Tibial artery (tissue), 4 donors: ENCODE measurements at regions not wholly inside any gene's neighbourhood (a gene's known extent, or its start where the extent isn't known, plus 50 kb on each side); places are given as distances from the start of the nearest gene placed in this dataset.

ENCODE experiments used
- DNase-seq, 2 donors: peaks; one replicate each; pipeline ENCODE4 v3.0.0-alpha.2; 2019
- H3K27ac ChIP-seq, 2 donors: fragments of 200-600 bp; sonication (generic) in 1 of 2; 1 replicate in 1 of 2; 2 replicates in 1 of 2; pipeline ENCODE4 v1.5.1; 2018 to 2019; ENCODE audit warnings: mild to moderate bottlenecking in 1 of 2
- H3K27me3 ChIP-seq, 2 donors: fragments of 200-600 bp; sonication (generic) in 1 of 2; one replicate each; pipeline versions ENCODE4 v1.5.1 to v1.6.0; 2016 to 2019
- H3K36me3 ChIP-seq, 3 donors: fragments of 200-600 bp; sonication (generic) in 2 of 3; one replicate each; pipeline ENCODE4 v1.5.1; 2016 to 2019; ENCODE audit warnings: mild to moderate bottlenecking in 2 of 3
- H3K4me1 ChIP-seq, 4 donors: fragments of 200-600 bp; sonication (generic) in 2 of 4; 1 replicate in 3 of 4; 2 replicates in 1 of 4; pipeline ENCODE4 v1.5.1; 2016 to 2019
- H3K4me3 ChIP-seq, 2 donors: fragments of 200-600 bp; sonication (generic) in 1 of 2; 1 replicate in 1 of 2; 2 replicates in 1 of 2; pipeline ENCODE4 v1.5.1; 2018 to 2019; ENCODE audit warnings: mild to moderate bottlenecking in 2 of 2
- H3K9me3 ChIP-seq, 3 donors: fragments of 200-600 bp; sonication (generic) in 1 of 3; one replicate each; pipeline ENCODE4 v1.5.1; 2016 to 2019
- CTCF ChIP-seq, 2 experiments: fragments of 200-600 bp in 1 of 2; fragments of 450-650 bp in 1 of 2; IDR thresholded peaks; one replicate each; pipeline ENCODE4 v1.5.1; 2017 to 2019; ENCODE audit warnings: antibody characterized with exemption in 2 of 2, mild to moderate bottlenecking in 1 of 2, moderate library complexity in 1 of 2
- intact Hi-C: fragments of 100-400 bp; cut with DNase I; formaldehyde crosslinking; loops from one replicate; pipeline ENCODE4 v1.15.0; 2023; ENCODE audit warnings: low total_unique reads

DNA sequence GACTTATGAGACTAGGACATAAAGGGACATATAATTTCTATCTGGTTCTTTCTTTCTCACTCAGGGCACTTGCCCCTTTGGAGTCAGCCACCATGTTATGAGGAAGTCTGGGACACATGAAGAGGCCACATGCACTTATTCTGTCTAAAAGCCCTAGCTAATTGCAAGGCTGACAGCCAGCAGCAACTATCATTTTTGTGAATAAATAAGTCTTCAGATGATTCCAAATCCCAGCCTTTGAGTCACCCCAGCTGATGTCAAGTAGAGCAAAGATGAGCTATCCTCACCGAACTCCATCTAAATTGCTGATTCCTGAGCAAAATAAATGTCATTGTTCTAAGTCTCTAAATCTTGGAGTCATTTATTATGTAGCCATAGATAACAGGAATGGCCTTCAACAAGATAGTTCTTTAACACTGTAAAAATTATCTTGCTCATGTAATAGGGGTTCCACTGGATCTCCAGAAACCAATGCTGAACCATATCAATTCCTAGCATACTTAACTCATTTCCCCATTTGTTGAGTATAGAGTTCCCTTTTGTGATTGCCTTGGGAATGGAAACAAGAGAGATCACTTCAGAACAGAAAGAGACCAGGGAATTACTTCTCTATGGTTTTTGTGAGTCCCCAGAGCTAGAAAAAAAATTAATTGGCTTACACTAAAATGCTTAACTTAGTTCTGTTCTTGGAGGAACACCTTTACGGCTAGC is 50.6 kb upstream of the FN1 start:
- no peaks in the 10 kb centered on the region for H3K27me3 ChIP-seq
- intact Hi-C loops = no loop called here
- H3K27ac ChIP-seq = no peak overlapping the region
- no peak for DNase-seq
- no peaks in the 10 kb centered on the region for H3K36me3 ChIP-seq
- H3K9me3 ChIP-seq = no peaks in the 10 kb centered on the region
- H3K4me1 ChIP-seq = no peaks in the 10 kb centered on the region
- no peak overlapping the region for H3K4me3 ChIP-seq
- no peak for TF ChIP-seq CTCF (IDR thresholded peaks at IDR 0.05)
